ENCODE measurements at regions not wholly inside any gene's neighbourhood (a gene's known extent, or its start where the extent isn't known, plus 50 kb on each side); places are given as distances from the start of the nearest gene placed in this dataset.
A peak's percentile ranks its signal among the peaks of the same experiment; 100 is the strongest.

DNA sequence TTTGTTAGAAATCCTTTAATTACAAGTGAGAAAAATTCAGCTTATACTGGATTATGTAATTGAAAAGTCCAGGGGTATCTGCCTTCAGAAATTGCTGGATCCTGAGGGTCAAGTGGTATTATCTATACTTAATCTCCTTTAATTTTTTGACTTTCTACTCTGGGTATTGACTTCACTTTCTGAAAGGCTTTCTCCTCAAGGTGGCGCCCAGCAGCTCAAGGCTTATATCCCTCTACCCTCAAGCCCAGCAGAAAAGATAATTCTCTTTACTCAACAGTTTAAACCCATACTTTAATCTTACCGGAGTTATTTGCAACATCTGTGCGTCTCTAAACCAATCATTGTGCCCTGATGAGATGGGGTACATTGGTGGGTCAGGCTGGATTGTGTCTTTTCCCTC is 129.5 kb downstream of the LARP7 start:
- TF ChIP-seq, protein P1, sequence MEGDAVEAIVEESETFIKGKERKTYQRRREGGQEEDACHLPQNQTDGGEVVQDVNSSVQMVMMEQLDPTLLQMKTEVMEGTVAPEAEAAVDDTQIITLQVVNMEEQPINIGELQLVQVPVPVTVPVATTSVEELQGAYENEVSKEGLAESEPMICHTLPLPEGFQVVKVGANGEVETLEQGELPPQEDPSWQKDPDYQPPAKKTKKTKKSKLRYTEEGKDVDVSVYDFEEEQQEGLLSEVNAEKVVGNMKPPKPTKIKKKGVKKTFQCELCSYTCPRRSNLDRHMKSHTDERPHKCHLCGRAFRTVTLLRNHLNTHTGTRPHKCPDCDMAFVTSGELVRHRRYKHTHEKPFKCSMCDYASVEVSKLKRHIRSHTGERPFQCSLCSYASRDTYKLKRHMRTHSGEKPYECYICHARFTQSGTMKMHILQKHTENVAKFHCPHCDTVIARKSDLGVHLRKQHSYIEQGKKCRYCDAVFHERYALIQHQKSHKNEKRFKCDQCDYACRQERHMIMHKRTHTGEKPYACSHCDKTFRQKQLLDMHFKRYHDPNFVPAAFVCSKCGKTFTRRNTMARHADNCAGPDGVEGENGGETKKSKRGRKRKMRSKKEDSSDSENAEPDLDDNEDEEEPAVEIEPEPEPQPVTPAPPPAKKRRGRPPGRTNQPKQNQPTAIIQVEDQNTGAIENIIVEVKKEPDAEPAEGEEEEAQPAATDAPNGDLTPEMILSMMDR (IDR thresholded peaks at IDR 0.05; ENCODE audit: extremely low read depth, low read depth, low read length), result peak; percentile 63
- DNase-seq (ENCODE audit: insufficient read length, low spot score, missing footprints), result peak; percentile 75
- Histone ChIP-seq H3K4me3 (ENCODE audit: insufficient read depth, low read length) (no peak overlapping the region), H3K36me3 (ENCODE audit: insufficient read depth, low read length) (no peaks in the 10 kb centered on the region), H3K9me3 (ENCODE audit: low read depth, low read length) (no peaks in the 10 kb centered on the region), H2AFZ (ENCODE audit: low read length) (no peak overlapping the region), H3K27ac (ENCODE audit: low read depth, low read length) (no peak overlapping the region), H3K4me1 (ENCODE audit: insufficient read depth, low read length) (no peaks in the 10 kb centered on the region), H3K79me2 (ENCODE audit: insufficient read depth, low read length) (no peaks in the 10 kb centered on the region), H3K4me2 (ENCODE audit: insufficient read depth, low read length) (no peak overlapping the region), H3K27me3 (ENCODE audit: insufficient read depth, low read length) (no peaks in the 10 kb centered on the region), H4K20me1 (ENCODE audit: insufficient read depth, low read length) (no peaks in the 10 kb centered on the region)

DNA sequence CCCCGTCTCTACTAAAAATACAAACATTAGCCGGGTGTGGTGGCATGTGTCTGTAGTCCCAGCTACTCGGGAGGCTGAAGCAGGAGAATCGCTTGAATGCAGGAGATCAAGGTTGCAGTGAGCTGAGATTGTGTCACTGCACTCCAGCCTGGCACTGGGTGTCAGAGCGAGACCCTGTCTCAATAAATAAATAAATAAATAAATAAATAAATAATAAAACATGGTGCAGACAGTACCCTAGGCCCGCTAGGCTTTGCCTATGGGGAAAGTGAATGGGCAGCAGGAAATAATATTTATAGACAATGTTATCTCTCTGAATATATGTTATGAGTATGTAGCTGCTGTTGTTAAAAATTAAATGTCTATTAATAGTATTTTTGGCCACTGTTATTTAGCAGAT is 130.4 kb downstream of the LARP7 start:
- Histone ChIP-seq H4K20me1 (ENCODE audit: insufficient read depth, low read length) (no peaks in the 10 kb centered on the region), H3K4me3 (ENCODE audit: insufficient read depth, low read length) (no peak overlapping the region), H3K36me3 (ENCODE audit: insufficient read depth, low read length) (no peaks in the 10 kb centered on the region), H3K4me2 (ENCODE audit: insufficient read depth, low read length) (no peak overlapping the region), H3K79me2 (ENCODE audit: insufficient read depth, low read length) (no peaks in the 10 kb centered on the region), H3K4me1 (ENCODE audit: insufficient read depth, low read length) (no peaks in the 10 kb centered on the region), H3K27ac (ENCODE audit: low read depth, low read length) (no peak overlapping the region), H2AFZ (ENCODE audit: low read length) (no peak overlapping the region), H3K27me3 (ENCODE audit: insufficient read depth, low read length) (no peaks in the 10 kb centered on the region), H3K9me3 (ENCODE audit: low read depth, low read length) (no peaks in the 10 kb centered on the region)
- DNase-seq (ENCODE audit: insufficient read length, low spot score, missing footprints), result no peak
- TF ChIP-seq, protein P1 (IDR thresholded peaks at IDR 0.05; ENCODE audit: extremely low read depth, low read depth, low read length), result no peak

DNA sequence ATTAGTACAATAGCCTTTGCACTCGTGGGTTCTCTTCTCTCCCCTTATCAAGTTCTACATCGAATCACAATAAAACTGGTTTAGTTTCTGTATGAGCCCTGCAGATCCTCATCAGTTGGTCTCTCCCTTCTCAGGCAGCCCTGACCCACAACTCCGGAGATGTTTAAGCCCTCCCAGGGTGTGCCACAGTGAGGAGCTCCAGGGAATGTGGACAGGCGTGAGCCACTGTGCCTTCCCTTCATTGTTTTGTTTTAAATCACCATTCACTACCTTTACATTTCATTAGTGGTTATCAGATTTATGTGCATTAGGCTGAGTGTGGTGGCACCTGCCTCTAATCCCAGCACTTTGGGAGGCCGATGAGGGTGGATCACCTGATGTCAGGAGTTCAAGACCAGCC is 133.2 kb downstream of the LARP7 start:
- Histone ChIP-seq H3K79me2 (ENCODE audit: insufficient read depth, low read length) (no peaks in the 10 kb centered on the region), H4K20me1 (ENCODE audit: insufficient read depth, low read length) (no peaks in the 10 kb centered on the region), H3K4me2 (ENCODE audit: insufficient read depth, low read length) (no peak overlapping the region), H3K36me3 (ENCODE audit: insufficient read depth, low read length) (no peaks in the 10 kb centered on the region), H3K27me3 (ENCODE audit: insufficient read depth, low read length) (no peaks in the 10 kb centered on the region), H2AFZ (ENCODE audit: low read length) (no peak overlapping the region), H3K9me3 (ENCODE audit: low read depth, low read length) (no peaks in the 10 kb centered on the region), H3K4me3 (ENCODE audit: insufficient read depth, low read length) (no peak overlapping the region), H3K27ac (ENCODE audit: low read depth, low read length) (no peak overlapping the region), H3K4me1 (ENCODE audit: insufficient read depth, low read length) (no peaks in the 10 kb centered on the region)
- DNase-seq (ENCODE audit: insufficient read length, low spot score, missing footprints), result no peak
- TF ChIP-seq, protein P1 (IDR thresholded peaks at IDR 0.05; ENCODE audit: extremely low read depth, low read depth, low read length), result no peak

DNA sequence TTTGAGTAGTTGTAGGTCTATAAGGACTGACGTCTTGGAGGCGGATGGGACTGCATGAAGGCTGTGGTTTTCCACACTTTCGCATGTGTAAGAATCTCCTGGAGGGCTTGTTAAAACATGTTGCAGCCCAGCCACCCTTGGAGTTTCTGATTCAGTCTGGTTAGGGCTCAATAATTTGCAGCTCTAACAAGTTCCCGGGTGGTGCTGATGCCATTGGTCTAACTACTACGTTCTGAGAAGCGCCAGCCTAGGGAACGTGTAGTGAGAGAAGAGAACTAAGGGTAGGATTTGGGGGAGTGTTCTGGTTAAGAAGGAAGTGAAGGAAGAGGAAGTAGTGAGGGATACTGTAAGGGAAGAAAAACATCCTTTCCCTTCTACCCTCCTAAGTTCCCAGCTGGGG is 138.9 kb downstream of the LARP7 start:
- Histone ChIP-seq H3K36me3 (ENCODE audit: insufficient read depth, low read length) (no peaks in the 10 kb centered on the region), H3K27ac (ENCODE audit: low read depth, low read length) (no peak overlapping the region), H2AFZ (ENCODE audit: low read length) (no peak overlapping the region), H3K4me1 (ENCODE audit: insufficient read depth, low read length) (no peaks in the 10 kb centered on the region), H4K20me1 (ENCODE audit: insufficient read depth, low read length) (no peaks in the 10 kb centered on the region), H3K4me3 (ENCODE audit: insufficient read depth, low read length) (no peak overlapping the region), H3K27me3 (ENCODE audit: insufficient read depth, low read length) (no peaks in the 10 kb centered on the region), H3K79me2 (ENCODE audit: insufficient read depth, low read length) (no peaks in the 10 kb centered on the region), H3K9me3 (ENCODE audit: low read depth, low read length) (no peaks in the 10 kb centered on the region), H3K4me2 (ENCODE audit: insufficient read depth, low read length) (no peak overlapping the region)
- DNase-seq (ENCODE audit: insufficient read length, low spot score, missing footprints), result no peak
- TF ChIP-seq, protein P1 (IDR thresholded peaks at IDR 0.05; ENCODE audit: extremely low read depth, low read depth, low read length), result no peak
